ENCODE measurements at regions not wholly inside any gene's neighbourhood (a gene's known extent, or its start where the extent isn't known, plus 50 kb on each side); places are given as distances from the start of the nearest gene placed in this dataset.
"Not testable (repeated sequence)": the region's sequence is repeated elsewhere in the genome, so short reads cannot be mapped to it uniquely, and the experiment has no call there.

DNA sequence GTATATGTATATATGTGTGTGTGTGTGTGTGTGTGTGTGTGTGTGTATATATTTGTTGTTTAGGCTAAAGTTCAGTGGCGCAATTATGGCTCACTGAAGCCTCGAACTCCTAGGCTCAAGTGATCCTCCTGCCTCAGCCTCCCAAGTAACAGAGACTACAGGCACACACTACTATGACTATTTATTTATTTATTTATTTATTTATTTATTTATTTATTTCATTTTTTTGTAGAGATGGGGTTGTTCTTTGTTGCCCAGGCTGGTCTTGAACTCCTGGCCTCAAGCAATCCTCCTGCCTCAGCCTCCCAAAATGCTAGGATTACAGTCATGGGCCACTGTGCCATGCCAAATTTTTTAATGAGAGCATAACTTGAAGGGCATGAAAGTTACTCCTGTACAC lies 149.9 kb downstream of the FAM174A start:
- not testable (repeated sequence) for H3K4me2 ChIP-seq; H3K4me3 ChIP-seq; H3K27ac Mint-ChIP-seq; DNase-seq (ENCODE audit: low spot score); H3K9me2 ChIP-seq (ENCODE audit: insufficient read depth); H4K20me1 ChIP-seq (replicated peaks; ENCODE audit: insufficient read depth); H3K36me3 ChIP-seq (ENCODE audit: insufficient read depth); H3K4me1 Mint-ChIP-seq; H3K27me3 Mint-ChIP-seq (ENCODE audit: insufficient read depth, low read depth, poor library complexity); H3K79me2 ChIP-seq (replicated peaks; ENCODE audit: insufficient read depth); H3K4me3 Mint-ChIP-seq; H3K4me1 ChIP-seq (ENCODE audit: insufficient read depth); H2AFZ ChIP-seq; H3K27ac ChIP-seq (ENCODE audit: low read depth); H3F3A ChIP-seq (replicated peaks; ENCODE audit: low read depth); H3K27me3 ChIP-seq (ENCODE audit: insufficient read depth); ATAC-seq
- peaks cover 19% of the 10 kb centered on the region; the same call in 2 of the 3 replicates for H3K36me3 Mint-ChIP-seq (ENCODE audit: low read depth)
- peaks cover 28% of the 10 kb centered on the region; the same call in 2 of the 3 replicates for H3K9me3 Mint-ChIP-seq

DNA sequence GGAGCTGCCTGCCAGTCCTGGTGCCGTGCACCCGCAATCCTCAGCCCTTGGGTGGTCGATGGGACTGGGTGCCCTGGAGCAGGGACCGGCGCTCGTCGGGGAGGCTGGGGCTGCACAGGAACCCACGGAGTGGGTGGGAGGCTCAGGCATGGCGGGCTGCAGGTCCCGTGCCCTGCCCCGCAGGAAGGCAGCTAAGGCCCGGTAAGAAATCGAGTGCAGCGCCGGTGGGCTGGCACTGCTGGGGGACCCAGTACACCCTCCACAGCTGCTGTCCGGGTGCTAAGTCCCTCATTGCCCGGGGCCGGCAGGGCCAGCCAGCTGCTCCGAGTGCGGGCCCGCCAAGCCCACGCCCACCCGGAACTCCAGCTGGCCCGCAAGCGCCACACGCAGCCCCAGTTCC lies 153.7 kb downstream of the FAM174A start:
- H3K4me1 ChIP-seq (ENCODE audit: insufficient read depth); H3K79me2 ChIP-seq (replicated peaks; ENCODE audit: insufficient read depth); H3K4me3 Mint-ChIP-seq; DNase-seq (ENCODE audit: low spot score); ATAC-seq; H4K20me1 ChIP-seq (replicated peaks; ENCODE audit: insufficient read depth); H3K36me3 ChIP-seq (ENCODE audit: insufficient read depth); H3K4me3 ChIP-seq; H3F3A ChIP-seq (replicated peaks; ENCODE audit: low read depth); H2AFZ ChIP-seq; H3K27ac Mint-ChIP-seq; H3K27ac ChIP-seq (ENCODE audit: low read depth); H3K9me2 ChIP-seq (ENCODE audit: insufficient read depth); H3K4me2 ChIP-seq; H3K27me3 ChIP-seq (ENCODE audit: insufficient read depth); H3K4me1 Mint-ChIP-seq; H3K27me3 Mint-ChIP-seq (ENCODE audit: insufficient read depth, low read depth, poor library complexity); H3K36me3 Mint-ChIP-seq (ENCODE audit: low read depth); H3K9me3 Mint-ChIP-seq: not testable (repeated sequence)

DNA sequence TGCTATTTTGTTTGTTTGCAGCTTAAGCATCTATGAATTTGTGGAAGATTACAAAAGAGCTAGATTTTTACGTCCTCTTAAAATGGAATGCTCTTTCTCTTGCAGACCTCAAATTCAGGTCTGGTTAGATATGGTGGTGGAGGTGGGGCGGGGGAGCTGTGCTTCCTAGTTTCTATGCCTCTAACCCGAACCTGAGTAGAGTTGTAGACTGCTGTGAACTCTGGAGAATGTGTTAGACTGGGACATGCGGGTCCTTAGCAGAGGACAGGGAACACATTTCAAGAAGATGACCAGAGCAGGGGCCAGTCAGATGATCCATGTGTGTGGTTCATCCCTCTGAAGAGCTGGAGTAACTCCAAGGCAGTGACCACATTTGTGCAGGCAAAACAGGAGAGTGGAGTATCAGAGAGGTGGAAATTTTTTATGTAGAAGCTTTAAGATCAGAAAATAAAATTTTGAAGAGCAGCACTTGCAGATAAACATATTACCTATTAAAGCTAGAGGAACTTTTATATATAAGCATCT lies 154.9 kb downstream of the FAM174A start:
- no peak overlapping the region for H3K4me3 ChIP-seq
- no peaks in the 10 kb centered on the region for H3K36me3 ChIP-seq (ENCODE audit: insufficient read depth)
- Mint-ChIP-seq H3K4me1 (no peaks in the 10 kb centered on the region), H3K27me3 (ENCODE audit: insufficient read depth, low read depth, poor library complexity) (no peaks in the 10 kb centered on the region), H3K27ac (no peak overlapping the region), H3K9me3 (peaks cover 4% of the 10 kb centered on the region; the same call in 1 of the 3 replicates), H3K36me3 (ENCODE audit: low read depth) (peaks cover 5% of the 10 kb centered on the region; the same call in 1 of the 3 replicates), H3K4me3 (no peak overlapping the region)
- no peaks in the 10 kb centered on the region; the same call in 1 of the 2 replicates for H3K9me2 ChIP-seq (ENCODE audit: insufficient read depth)
- H4K20me1 ChIP-seq (replicated peaks; ENCODE audit: insufficient read depth) = no peaks in the 10 kb centered on the region
- no peak overlapping the region for H3K4me2 ChIP-seq
- H3K27me3 ChIP-seq (ENCODE audit: insufficient read depth) = no peaks in the 10 kb centered on the region
- DNase-seq (ENCODE audit: low spot score) = no peak
- peak overlapping the region; percentile 40; the same call in 1 of the 2 replicates for H2AFZ ChIP-seq
- H3K4me1 ChIP-seq (ENCODE audit: insufficient read depth) = no peaks in the 10 kb centered on the region
- no peaks in the 10 kb centered on the region for H3F3A ChIP-seq (replicated peaks; ENCODE audit: low read depth)
- H3K79me2 ChIP-seq (replicated peaks; ENCODE audit: insufficient read depth) = no peaks in the 10 kb centered on the region
- no peak for ATAC-seq
- TF ChIP-seq, protein P1, sequence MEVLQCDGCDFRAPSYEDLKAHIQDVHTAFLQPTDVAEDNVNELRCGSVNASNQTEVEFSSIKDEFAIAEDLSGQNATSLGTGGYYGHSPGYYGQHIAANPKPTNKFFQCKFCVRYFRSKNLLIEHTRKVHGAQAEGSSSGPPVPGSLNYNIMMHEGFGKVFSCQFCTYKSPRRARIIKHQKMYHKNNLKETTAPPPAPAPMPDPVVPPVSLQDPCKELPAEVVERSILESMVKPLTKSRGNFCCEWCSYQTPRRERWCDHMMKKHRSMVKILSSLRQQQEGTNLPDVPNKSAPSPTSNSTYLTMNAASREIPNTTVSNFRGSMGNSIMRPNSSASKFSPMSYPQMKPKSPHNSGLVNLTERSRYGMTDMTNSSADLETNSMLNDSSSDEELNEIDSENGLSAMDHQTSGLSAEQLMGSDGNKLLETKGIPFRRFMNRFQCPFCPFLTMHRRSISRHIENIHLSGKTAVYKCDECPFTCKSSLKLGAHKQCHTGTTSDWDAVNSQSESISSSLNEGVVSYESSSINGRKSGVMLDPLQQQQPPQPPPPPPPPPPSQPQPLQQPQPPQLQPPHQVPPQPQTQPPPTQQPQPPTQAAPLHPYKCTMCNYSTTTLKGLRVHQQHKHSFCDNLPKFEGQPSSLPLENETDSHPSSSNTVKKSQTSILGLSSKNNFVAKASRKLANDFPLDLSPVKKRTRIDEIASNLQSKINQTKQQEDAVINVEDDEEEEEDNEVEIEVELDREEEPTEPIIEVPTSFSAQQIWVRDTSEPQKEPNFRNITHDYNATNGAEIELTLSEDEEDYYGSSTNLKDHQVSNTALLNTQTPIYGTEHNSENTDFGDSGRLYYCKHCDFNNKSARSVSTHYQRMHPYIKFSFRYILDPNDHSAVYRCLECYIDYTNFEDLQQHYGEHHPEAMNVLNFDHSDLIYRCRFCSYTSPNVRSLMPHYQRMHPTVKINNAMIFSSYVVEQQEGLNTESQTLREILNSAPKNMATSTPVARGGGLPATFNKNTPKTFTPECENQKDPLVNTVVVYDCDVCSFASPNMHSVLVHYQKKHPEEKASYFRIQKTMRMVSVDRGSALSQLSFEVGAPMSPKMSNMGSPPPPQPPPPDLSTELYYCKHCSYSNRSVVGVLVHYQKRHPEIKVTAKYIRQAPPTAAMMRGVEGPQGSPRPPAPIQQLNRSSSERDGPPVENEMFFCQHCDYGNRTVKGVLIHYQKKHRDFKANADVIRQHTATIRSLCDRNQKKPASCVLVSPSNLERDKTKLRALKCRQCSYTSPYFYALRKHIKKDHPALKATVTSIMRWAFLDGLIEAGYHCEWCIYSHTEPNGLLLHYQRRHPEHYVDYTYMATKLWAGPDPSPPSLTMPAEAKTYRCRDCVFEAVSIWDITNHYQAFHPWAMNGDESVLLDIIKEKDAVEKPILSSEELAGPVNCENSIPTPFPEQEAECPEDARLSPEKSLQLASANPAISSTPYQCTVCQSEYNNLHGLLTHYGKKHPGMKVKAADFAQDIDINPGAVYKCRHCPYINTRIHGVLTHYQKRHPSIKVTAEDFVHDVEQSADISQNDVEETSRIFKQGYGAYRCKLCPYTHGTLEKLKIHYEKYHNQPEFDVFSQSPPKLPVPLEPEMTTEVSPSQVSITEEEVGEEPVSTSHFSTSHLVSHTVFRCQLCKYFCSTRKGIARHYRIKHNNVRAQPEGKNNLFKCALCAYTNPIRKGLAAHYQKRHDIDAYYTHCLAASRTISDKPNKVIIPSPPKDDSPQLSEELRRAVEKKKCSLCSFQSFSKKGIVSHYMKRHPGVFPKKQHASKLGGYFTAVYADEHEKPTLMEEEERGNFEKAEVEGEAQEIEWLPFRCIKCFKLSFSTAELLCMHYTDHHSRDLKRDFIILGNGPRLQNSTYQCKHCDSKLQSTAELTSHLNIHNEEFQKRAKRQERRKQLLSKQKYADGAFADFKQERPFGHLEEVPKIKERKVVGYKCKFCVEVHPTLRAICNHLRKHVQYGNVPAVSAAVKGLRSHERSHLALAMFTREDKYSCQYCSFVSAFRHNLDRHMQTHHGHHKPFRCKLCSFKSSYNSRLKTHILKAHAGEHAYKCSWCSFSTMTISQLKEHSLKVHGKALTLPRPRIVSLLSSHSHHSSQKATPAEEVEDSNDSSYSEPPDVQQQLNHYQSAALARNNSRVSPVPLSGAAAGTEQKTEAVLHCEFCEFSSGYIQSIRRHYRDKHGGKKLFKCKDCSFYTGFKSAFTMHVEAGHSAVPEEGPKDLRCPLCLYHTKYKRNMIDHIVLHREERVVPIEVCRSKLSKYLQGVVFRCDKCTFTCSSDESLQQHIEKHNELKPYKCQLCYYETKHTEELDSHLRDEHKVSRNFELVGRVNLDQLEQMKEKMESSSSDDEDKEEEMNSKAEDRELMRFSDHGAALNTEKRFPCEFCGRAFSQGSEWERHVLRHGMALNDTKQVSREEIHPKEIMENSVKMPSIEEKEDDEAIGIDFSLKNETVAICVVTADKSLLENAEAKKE (CRISPR knock-in tag; IDR thresholded peaks at IDR 0.05) = no peak
- no peak for TF ChIP-seq EZH2phosphoT487 (IDR thresholded peaks at IDR 0.05; ENCODE audit: unreplicated experiment)
- no peak for TF ChIP-seq POLR2AphosphoS5 (IDR thresholded peaks at IDR 0.05; ENCODE audit: low read depth)
- no peak for TF ChIP-seq EZH2 (IDR thresholded peaks at IDR 0.05; ENCODE audit: low read depth, unreplicated experiment)
- TF ChIP-seq, protein P2, sequence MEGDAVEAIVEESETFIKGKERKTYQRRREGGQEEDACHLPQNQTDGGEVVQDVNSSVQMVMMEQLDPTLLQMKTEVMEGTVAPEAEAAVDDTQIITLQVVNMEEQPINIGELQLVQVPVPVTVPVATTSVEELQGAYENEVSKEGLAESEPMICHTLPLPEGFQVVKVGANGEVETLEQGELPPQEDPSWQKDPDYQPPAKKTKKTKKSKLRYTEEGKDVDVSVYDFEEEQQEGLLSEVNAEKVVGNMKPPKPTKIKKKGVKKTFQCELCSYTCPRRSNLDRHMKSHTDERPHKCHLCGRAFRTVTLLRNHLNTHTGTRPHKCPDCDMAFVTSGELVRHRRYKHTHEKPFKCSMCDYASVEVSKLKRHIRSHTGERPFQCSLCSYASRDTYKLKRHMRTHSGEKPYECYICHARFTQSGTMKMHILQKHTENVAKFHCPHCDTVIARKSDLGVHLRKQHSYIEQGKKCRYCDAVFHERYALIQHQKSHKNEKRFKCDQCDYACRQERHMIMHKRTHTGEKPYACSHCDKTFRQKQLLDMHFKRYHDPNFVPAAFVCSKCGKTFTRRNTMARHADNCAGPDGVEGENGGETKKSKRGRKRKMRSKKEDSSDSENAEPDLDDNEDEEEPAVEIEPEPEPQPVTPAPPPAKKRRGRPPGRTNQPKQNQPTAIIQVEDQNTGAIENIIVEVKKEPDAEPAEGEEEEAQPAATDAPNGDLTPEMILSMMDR (conservative IDR thresholded peaks at IDR 0.05; ENCODE audit: low read depth in 2 of 2) = no peak
- no peak overlapping the region for H3K27ac ChIP-seq (ENCODE audit: low read depth)

Measured in GM23338 (cell line).